Eye (tissue), 1 donor: ENCODE measurements at regions not wholly inside any gene's neighbourhood (a gene's known extent, or its start where the extent isn't known, plus 50 kb on each side); places are given as distances from the start of the nearest gene placed in this dataset.
"Not testable (repeated sequence)": the region's sequence is repeated elsewhere in the genome, so short reads cannot be mapped to it uniquely, and the experiment has no call there.

ENCODE experiments used
- DNase-seq: peaks from one replicate; pipeline ENCODE4 v3.0.0-alpha.2; 2015

GRCh38 chr1:80217377-80217986, 1211.0 kb upstream of the ADGRL4 start:
- DNase-seq, result peak; percentile 81

GRCh38 chr1:80214888-80215540, 1208.5 kb upstream of the ADGRL4 start:
- no peak for DNase-seq

GRCh38 chr1:80212948-80213347, 1206.4 kb upstream of the ADGRL4 start:
- no peak for DNase-seq

GRCh38 chr1:80211691-80212380, 1205.3 kb upstream of the ADGRL4 start:
- DNase-seq, result no peak

GRCh38 chr1:80202118-80202517, 1195.6 kb upstream of the ADGRL4 start:
- DNase-seq, result no peak

- no peak for DNase-seq
Measured at GRCh38 chr1:80194221-80194620, 1187.7 kb upstream of the ADGRL4 start.

- no peak for DNase-seq
Measured at GRCh38 chr1:80181418-80181817, 1174.9 kb upstream of the ADGRL4 start.

- no peak for DNase-seq
Measured at GRCh38 chr1:80171631-80172030, 1165.1 kb upstream of the ADGRL4 start.

- peak; percentile 33 for DNase-seq
Measured at GRCh38 chr1:80170811-80171485, 1164.4 kb upstream of the ADGRL4 start.

GRCh38 chr1:80164150-80164549, 1157.6 kb upstream of the ADGRL4 start:
- no peak for DNase-seq

- DNase-seq, result no peak
Measured at GRCh38 chr1:80163686-80164085, 1157.2 kb upstream of the ADGRL4 start.

- no peak for DNase-seq
Measured at GRCh38 chr1:80158771-80159170, 1152.2 kb upstream of the ADGRL4 start.

- DNase-seq, result no peak
Measured at GRCh38 chr1:80158266-80158665, 1151.7 kb upstream of the ADGRL4 start.

GRCh38 chr1:80155371-80155770, 1148.8 kb upstream of the ADGRL4 start:
- no peak for DNase-seq

- no peak for DNase-seq
Measured at GRCh38 chr1:80154176-80154575, 1147.6 kb upstream of the ADGRL4 start.

- no peak for DNase-seq
Measured at GRCh38 chr1:80153762-80154161, 1147.2 kb upstream of the ADGRL4 start.

- no peak for DNase-seq
Measured at GRCh38 chr1:80143361-80143760, 1136.8 kb upstream of the ADGRL4 start.

- not testable (repeated sequence) for DNase-seq
Measured at GRCh38 chr1:80137946-80138602, 1131.5 kb upstream of the ADGRL4 start.

GRCh38 chr1:80113168-80114038, 1106.9 kb upstream of the ADGRL4 start:
- DNase-seq, result no peak

- no peak for DNase-seq
Measured at GRCh38 chr1:80101159-80101558, 1094.6 kb upstream of the ADGRL4 start.

- no peak for DNase-seq
Measured at GRCh38 chr1:80099713-80100112, 1093.2 kb upstream of the ADGRL4 start.

- DNase-seq, result no peak
Measured at GRCh38 chr1:80085067-80085466, 1078.5 kb upstream of the ADGRL4 start.
